Activated T-cell treated with anti-CD3 and anti-CD28 coated beads for 48 hours (primary cell): ENCODE measurements at regions not wholly inside any gene's neighbourhood (a gene's known extent, or its start where the extent isn't known, plus 50 kb on each side); places are given as distances from the start of the nearest gene placed in this dataset.
"Not testable (repeated sequence)": the region's sequence is repeated elsewhere in the genome, so short reads cannot be mapped to it uniquely, and the experiment has no call there.

ENCODE experiments used
- DNase-seq: peaks from one replicate; pipeline ENCODE4 v3.0.0-alpha.2; 2020; ENCODE audit warnings: low read depth

- no peak for DNase-seq
These were observed 963.3 kb downstream of the TRAM1L1 start for GRCh38 chr4:116122124-116122523.

GRCh38 chr4:116118221-116118620 is 967.2 kb downstream of the TRAM1L1 start:
- no peak for DNase-seq

- not testable (repeated sequence) for DNase-seq
These were observed 972.5 kb downstream of the TRAM1L1 start for GRCh38 chr4:116112861-116113260.

- no peak for DNase-seq
These were observed 974.7 kb downstream of the TRAM1L1 start for GRCh38 chr4:116110713-116111112.

- DNase-seq: no peak
These were observed 976.8 kb downstream of the TRAM1L1 start for GRCh38 chr4:116108606-116109005.

- DNase-seq: no peak
These were observed 984.1 kb downstream of the TRAM1L1 start for GRCh38 chr4:116101321-116101720.

GRCh38 chr4:116099596-116099995 is 985.8 kb downstream of the TRAM1L1 start:
- DNase-seq: no peak

GRCh38 chr4:116097353-116097752 is 983.9 kb upstream of the NDST4 start:
- DNase-seq: not testable (repeated sequence)

GRCh38 chr4:116092961-116093360 is 979.5 kb upstream of the NDST4 start:
- no peak for DNase-seq

- no peak for DNase-seq
These were observed 975.4 kb upstream of the NDST4 start for GRCh38 chr4:116088771-116089170.

- DNase-seq: no peak
These were observed 969.5 kb upstream of the NDST4 start for GRCh38 chr4:116082808-116083366.

GRCh38 chr4:116073051-116073450 is 959.6 kb upstream of the NDST4 start:
- DNase-seq: no peak

- DNase-seq: no peak
These were observed 956.9 kb upstream of the NDST4 start for GRCh38 chr4:116070283-116070682.

GRCh38 chr4:116066711-116067245 is 953.4 kb upstream of the NDST4 start:
- DNase-seq: no peak

GRCh38 chr4:116064331-116064730 is 950.9 kb upstream of the NDST4 start:
- no peak for DNase-seq

- no peak for DNase-seq
These were observed 945.9 kb upstream of the NDST4 start for GRCh38 chr4:116059361-116059760.

- DNase-seq: no peak
These were observed 944.7 kb upstream of the NDST4 start for GRCh38 chr4:116058129-116058528.

GRCh38 chr4:116055857-116056827 is 942.7 kb upstream of the NDST4 start:
- no peak for DNase-seq

GRCh38 chr4:116027311-116027710 is 913.9 kb upstream of the NDST4 start:
- DNase-seq: no peak

GRCh38 chr4:116024954-116025708 is 911.7 kb upstream of the NDST4 start:
- DNase-seq: no peak

GRCh38 chr4:116023049-116023448 is 909.6 kb upstream of the NDST4 start:
- DNase-seq: no peak

- DNase-seq: no peak
These were observed 906.8 kb upstream of the NDST4 start for GRCh38 chr4:116020141-116020722.
